Eye (tissue), 1 donor: ENCODE measurements at regions not wholly inside any gene's neighbourhood (a gene's known extent, or its start where the extent isn't known, plus 50 kb on each side); places are given as distances from the start of the nearest gene placed in this dataset.

Source experiments
- DNase-seq: peaks from one replicate; pipeline ENCODE4 v3.0.0-alpha.2; 2015

- DNase-seq: no peak
Measured at GRCh38 chr2:14557916-14558315, 74.6 kb upstream of the LRATD1 start.

GRCh38 chr2:14558335-14558919 is 74.1 kb upstream of the LRATD1 start:
- DNase-seq: no peak

GRCh38 chr2:14560716-14561115 is 71.8 kb upstream of the LRATD1 start:
- no peak for DNase-seq

GRCh38 chr2:14563324-14563723 is 69.2 kb upstream of the LRATD1 start:
- no peak for DNase-seq

- DNase-seq: peak; percentile 36
Measured at GRCh38 chr2:14565666-14566065, 66.9 kb upstream of the LRATD1 start.

- no peak for DNase-seq
Measured at GRCh38 chr2:14567561-14567960, 65.0 kb upstream of the LRATD1 start.

GRCh38 chr2:14569294-14569693 is 63.2 kb upstream of the LRATD1 start:
- no peak for DNase-seq

GRCh38 chr2:14572633-14573032 is 59.9 kb upstream of the LRATD1 start:
- no peak for DNase-seq

- no peak for DNase-seq
Measured at GRCh38 chr2:14577843-14578242, 54.7 kb upstream of the LRATD1 start.
